ENCODE measurements at regions not wholly inside any gene's neighbourhood (a gene's known extent, or its start where the extent isn't known, plus 50 kb on each side); places are given as distances from the start of the nearest gene placed in this dataset.

GRCh38 chr9:88326936-88327335 is 61.3 kb upstream of the SPIN1 start:
- no peak for DNase-seq (ENCODE audit: low read depth)

GRCh38 chr9:88326015-88326414 is 62.2 kb upstream of the SPIN1 start:
- DNase-seq (ENCODE audit: low read depth): no peak

GRCh38 chr9:88322906-88323566 is 65.2 kb upstream of the SPIN1 start:
- peak; percentile 41 for DNase-seq (ENCODE audit: low read depth)

GRCh38 chr9:88321764-88322163 is 66.5 kb upstream of the SPIN1 start:
- no peak for DNase-seq (ENCODE audit: low read depth)

- DNase-seq (ENCODE audit: low read depth): no peak
These were observed 67.4 kb upstream of the SPIN1 start for GRCh38 chr9:88320748-88321415.

- DNase-seq (ENCODE audit: low read depth): no peak
These were observed 68.1 kb upstream of the SPIN1 start for GRCh38 chr9:88319936-88320747.

- no peak for DNase-seq (ENCODE audit: low read depth)
These were observed 74.7 kb upstream of the SPIN1 start for GRCh38 chr9:88313364-88314220.

GRCh38 chr9:88312517-88313103 is 75.6 kb upstream of the SPIN1 start:
- no peak for DNase-seq (ENCODE audit: low read depth)

GRCh38 chr9:88312045-88312444 is 76.2 kb upstream of the SPIN1 start:
- no peak for DNase-seq (ENCODE audit: low read depth)

GRCh38 chr9:88310310-88310980 is 77.8 kb upstream of the SPIN1 start:
- no peak for DNase-seq (ENCODE audit: low read depth)

- DNase-seq (ENCODE audit: low read depth): no peak
These were observed 79.2 kb upstream of the SPIN1 start for GRCh38 chr9:88308831-88309560.

- DNase-seq (ENCODE audit: low read depth): no peak
These were observed 81.1 kb upstream of the SPIN1 start for GRCh38 chr9:88307136-88307535.

- peak; percentile 15 for DNase-seq (ENCODE audit: low read depth)
These were observed 84.4 kb upstream of the SPIN1 start for GRCh38 chr9:88303721-88304451.

- no peak for DNase-seq (ENCODE audit: low read depth)
These were observed 85.5 kb upstream of the SPIN1 start for GRCh38 chr9:88302579-88303324.

- no peak for DNase-seq (ENCODE audit: low read depth)
These were observed 87.7 kb upstream of the SPIN1 start for GRCh38 chr9:88300556-88300955.

GRCh38 chr9:88291856-88292255 is 96.4 kb upstream of the SPIN1 start:
- DNase-seq (ENCODE audit: low read depth): no peak

GRCh38 chr9:88291056-88291455 is 97.2 kb upstream of the SPIN1 start:
- no peak for DNase-seq (ENCODE audit: low read depth)

- no peak for DNase-seq (ENCODE audit: low read depth)
These were observed 98.7 kb upstream of the SPIN1 start for GRCh38 chr9:88289532-88289931.

- no peak for DNase-seq (ENCODE audit: low read depth)
These were observed 100.3 kb upstream of the SPIN1 start for GRCh38 chr9:88287972-88288371.
